ENCODE measurements at regions not wholly inside any gene's neighbourhood (a gene's known extent, or its start where the extent isn't known, plus 50 kb on each side); places are given as distances from the start of the nearest gene placed in this dataset.

GRCh38 chr2:236903978-236904377 is 181.7 kb upstream of the COPS8 start:
- no peak for TF ChIP-seq CTCF (IDR thresholded peaks at IDR 0.05; ENCODE audit: low read depth, low read length)
- no peak overlapping the region for H3K4me3 ChIP-seq (ENCODE audit: low read depth, low read length)

- H3K4me3 ChIP-seq (ENCODE audit: low read depth, low read length): no peak overlapping the region
- no peak for TF ChIP-seq CTCF (IDR thresholded peaks at IDR 0.05; ENCODE audit: low read depth, low read length)
These were observed 181.1 kb upstream of the COPS8 start for GRCh38 chr2:236904389-236905263.

GRCh38 chr2:236905976-236906375 is 179.7 kb upstream of the COPS8 start:
- H3K4me3 ChIP-seq (ENCODE audit: low read depth, low read length): no peak overlapping the region
- TF ChIP-seq CTCF (IDR thresholded peaks at IDR 0.05; ENCODE audit: low read depth, low read length): no peak

GRCh38 chr2:236908439-236909192 is 177.1 kb upstream of the COPS8 start:
- TF ChIP-seq CTCF (IDR thresholded peaks at IDR 0.05; ENCODE audit: low read depth, low read length): no peak
- H3K4me3 ChIP-seq (ENCODE audit: low read depth, low read length): no peak overlapping the region

GRCh38 chr2:236909193-236909504 is 176.5 kb upstream of the COPS8 start:
- no peak overlapping the region for H3K4me3 ChIP-seq (ENCODE audit: low read depth, low read length)
- no peak for TF ChIP-seq CTCF (IDR thresholded peaks at IDR 0.05; ENCODE audit: low read depth, low read length)

GRCh38 chr2:236909802-236910201 is 175.9 kb upstream of the COPS8 start:
- H3K4me3 ChIP-seq (ENCODE audit: low read depth, low read length): no peak overlapping the region
- TF ChIP-seq CTCF (IDR thresholded peaks at IDR 0.05; ENCODE audit: low read depth, low read length): no peak

Data from WI38 (cell line).